Endothelial cell of umbilical vein (primary cell): ENCODE measurements at regions not wholly inside any gene's neighbourhood (a gene's known extent, or its start where the extent isn't known, plus 50 kb on each side); places are given as distances from the start of the nearest gene placed in this dataset.

Experiments
- BruUV-seq: library from RNA; stranded (reverse); fragments of 400-500 nt; replicated peaks from 2 replicates; lab custom pipeline; 2021; lab: Mats Ljungman, UMichigan
- CTCF ChIA-PET: fragments of 300-600, 350-600 bp; sonication (Branson Sonifier 250); formaldehyde crosslinking; loops from one replicate; lab custom pipeline; 2021; ENCODE audit warnings: antibody characterized with exemption, inconsistent platforms; lab: Charles Lee
- POLR2A ChIA-PET: fragments of 300-600, 350-600 bp; sonication (Branson Sonifier 250); formaldehyde crosslinking; loops from one replicate; lab custom pipeline; 2021; ENCODE audit warnings: antibody characterized with exemption, inconsistent platforms; lab: Charles Lee
- DNase-seq: peaks from one replicate; pipeline ENCODE4 v3.0.0-alpha.2; 2011; ENCODE audit warnings: low read depth, low spot score
- FAIRE-seq: peaks from 2 replicates; lab custom pipeline; 2011; peaks lifted over from hg19 to GRCh38; lab: Jason Lieb, UNC
- H2AFZ ChIP-seq: 2 replicates; pipeline ENCODE4 v1.6.0; 2012; ENCODE audit warnings: low read depth, low read length, control low read depth, inconsistent platforms
- H3K27ac ChIP-seq: 2 replicates; pipeline ENCODE4 v1.5.1; 2011; ENCODE audit warnings: low read depth, mild to moderate bottlenecking, control low read depth, low read length, moderate library complexity; ENCODE audit not compliant: insufficient read depth
- H3K27me3 ChIP-seq, 2 experiments: 2 replicates each; pipeline versions ENCODE4 v1.6.0 to v1.6.1; 2011; ENCODE audit warnings: low read length in 2 of 2, mixed read lengths in 1 of 2; ENCODE audit not compliant: control insufficient read depth in 2 of 2, insufficient read depth in 2 of 2
- H3K36me3 ChIP-seq, 2 experiments: 2 replicates in 1 of 2; 3 replicates in 1 of 2; pipeline ENCODE4 v1.5.1; 2011; ENCODE audit warnings: low read length in 2 of 2, mild to moderate bottlenecking in 1 of 2, moderate library complexity in 1 of 2; ENCODE audit not compliant: control insufficient read depth in 2 of 2, insufficient read depth in 2 of 2; ENCODE audit errors: extremely low read depth in 1 of 2
- H3K4me1 ChIP-seq: 3 replicates; pipeline ENCODE4 v1.5.1; 2011; ENCODE audit warnings: mild to moderate bottlenecking, low read length; ENCODE audit not compliant: control insufficient read depth, insufficient read depth; ENCODE audit errors: extremely low read depth
- H3K4me2 ChIP-seq: 2 replicates; pipeline ENCODE4 v1.6.1; 2011; ENCODE audit warnings: low read length, control low read depth, mixed read lengths; ENCODE audit not compliant: insufficient read depth
- H3K4me3 ChIP-seq, 3 experiments: fragments of 200-600 bp in 1 of 3; sonication (generic), shearing (Covaris generic) in 1 of 3; replicated peaks in 1 of 3; 2 replicates each; pipeline ENCODE4 v1.5.1; 2011 to 2016; ENCODE audit warnings: control low read depth in 3 of 3, low read length in 3 of 3, mild to moderate bottlenecking in 2 of 3, inconsistent platforms in 1 of 3, low read depth in 1 of 3, moderate library complexity in 1 of 3; ENCODE audit not compliant: insufficient read depth in 1 of 3
- H3K79me2 ChIP-seq: 2 replicates; pipeline ENCODE4 v1.6.0; 2012; ENCODE audit warnings: low read length, inconsistent platforms; ENCODE audit not compliant: control insufficient read depth, insufficient read depth
- H3K9ac ChIP-seq: replicated peaks from 2 replicates; pipeline ENCODE3; 2011; ENCODE audit warnings: low read length, control low read depth; ENCODE audit not compliant: insufficient read depth; ENCODE audit errors: extremely low read depth
- H3K9me1 ChIP-seq: replicated peaks from 3 replicates; pipeline ENCODE4 v1.6.0; 2011; ENCODE audit warnings: mild to moderate bottlenecking, low read length; ENCODE audit not compliant: control insufficient read depth, insufficient read depth; ENCODE audit errors: extremely low read depth
- H3K9me3 ChIP-seq: replicated peaks from 2 replicates; pipeline ENCODE4 v1.5.1; 2012; ENCODE audit warnings: low read length, inconsistent platforms; ENCODE audit not compliant: control insufficient read depth, insufficient read depth
- H4K20me1 ChIP-seq: replicated peaks from 2 replicates; pipeline ENCODE3; 2011; ENCODE audit warnings: mild to moderate bottlenecking, low read length; ENCODE audit not compliant: control insufficient read depth, insufficient read depth; ENCODE audit errors: extremely low read depth
- EZH2 ChIP-seq: IDR thresholded peaks from 2 replicates; pipeline ENCODE4 v1.6.1; 2012; ENCODE audit warnings: borderline replicate concordance, low read depth, mild to moderate bottlenecking, moderate library complexity, low read length, inconsistent platforms; ENCODE audit not compliant: severe bottlenecking
- FOS ChIP-seq: IDR thresholded peaks from 2 replicates; pipeline ENCODE4 v1.6.1; 2011; ENCODE audit warnings: mild to moderate bottlenecking, low read length, moderate library complexity, borderline replicate concordance; ENCODE audit not compliant: insufficient read depth
- GATA2 ChIP-seq: IDR thresholded peaks from 2 replicates; pipeline ENCODE4 v1.7.0; 2011; ENCODE audit warnings: low read depth, mild to moderate bottlenecking, moderate library complexity, mixed read lengths, low read length; ENCODE audit not compliant: insufficient read length, insufficient read depth
- JUN ChIP-seq: IDR thresholded peaks from 2 replicates; pipeline ENCODE4 v1.6.1; 2011; ENCODE audit warnings: borderline replicate concordance, low read depth; ENCODE audit not compliant: insufficient read length, insufficient read depth
- MYC ChIP-seq: IDR thresholded peaks from one replicate; pipeline ENCODE4 v1.6.1; 2011; ENCODE audit warnings: mild to moderate bottlenecking, low read depth, low read length
- POLR2A ChIP-seq: IDR thresholded peaks from 2 replicates; pipeline ENCODE4 v1.6.1; 2012; ENCODE audit warnings: low read depth, mild to moderate bottlenecking, control low read depth, low read length
- POLR2AphosphoS5 ChIP-seq: IDR thresholded peaks from 2 replicates; pipeline ENCODE4 v1.6.1; 2012; ENCODE audit warnings: low read depth, mild to moderate bottlenecking, control low read depth, low read length, moderate library complexity; ENCODE audit not compliant: insufficient read depth
- dilution Hi-C: fragments of 300-500 bp; cut with MboI; formaldehyde crosslinking; loops from one replicate; pipeline ENCODE4 v1.15.0; 2019; ENCODE audit warnings: low sequenced_read_pairs; ENCODE audit not compliant: extremely low pct_ligation_motif_present
- intact Hi-C: fragments of 100-400 bp; cut with micrococcal nuclease; formaldehyde crosslinking; loops from one replicate; pipeline ENCODE4 v1.10.0; 2022
- TF ChIP-seq, protein P1 (sequence below): IDR thresholded peaks from 2 replicates; pipeline ENCODE4 v1.6.1; 2011; ENCODE audit not compliant: insufficient read depth, insufficient read length
- TF ChIP-seq, protein P2 (sequence below), 2 donors: IDR thresholded peaks; 1 replicate in 1 of 2; 2 replicates in 1 of 2; pipeline ENCODE4 v1.5.1; 2011; ENCODE audit warnings: low read length in 2 of 2, mild to moderate bottlenecking in 2 of 2, moderate library complexity in 2 of 2, control low read depth in 1 of 2, inconsistent platforms in 1 of 2, low read depth in 1 of 2; ENCODE audit not compliant: insufficient read depth in 1 of 2; ENCODE audit errors: extremely low read depth in 1 of 2

DNA sequence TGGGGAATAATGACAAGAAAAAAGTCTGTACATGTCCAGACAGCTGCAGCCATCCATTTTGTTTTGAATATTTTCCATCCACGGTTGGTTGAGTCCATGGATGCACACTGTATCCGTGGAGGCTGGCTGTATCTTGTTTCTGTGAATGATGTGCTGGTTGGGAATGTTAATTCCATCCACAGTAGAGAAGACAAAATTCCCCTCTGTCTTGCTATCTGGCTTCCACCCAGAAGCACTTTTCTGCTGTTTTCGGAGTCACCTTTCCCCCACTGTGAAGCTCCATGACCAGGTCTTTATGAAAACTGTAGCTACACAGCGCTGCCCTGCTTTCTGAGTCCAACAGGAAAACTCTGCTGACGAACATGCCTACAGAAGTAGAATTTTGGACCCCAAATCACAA, 122.3 kb downstream of the HRH4 start:
- Histone ChIP-seq H3K9me1 (no peaks in the 10 kb centered on the region), H3K79me2 (no peaks in the 10 kb centered on the region), H3K4me1 (no peaks in the 10 kb centered on the region), H4K20me1 (no peaks in the 10 kb centered on the region), H3K27ac (no peak overlapping the region), H3K27me3 (peaks cover 11 to 23% of the 10 kb centered on the region in 2 experiments), H3K9ac (no peak overlapping the region), H3K36me3 (no peaks in the 10 kb centered on the region), H3K9me3 (no peaks in the 10 kb centered on the region), H3K4me3 (no peak overlapping the region), H3K4me2 (no peak overlapping the region), H2AFZ (no peak overlapping the region)
- no peak for TF ChIP-seq GATA2
- TF ChIP-seq POLR2A, result no peak
- no peak for TF ChIP-seq FOS
- no peak for TF ChIP-seq JUN
- no peak for TF ChIP-seq POLR2AphosphoS5
- TF ChIP-seq EZH2, result no peak
- TF ChIP-seq, protein P1, sequence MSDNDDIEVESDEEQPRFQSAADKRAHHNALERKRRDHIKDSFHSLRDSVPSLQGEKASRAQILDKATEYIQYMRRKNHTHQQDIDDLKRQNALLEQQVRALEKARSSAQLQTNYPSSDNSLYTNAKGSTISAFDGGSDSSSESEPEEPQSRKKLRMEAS, result no peak
- TF ChIP-seq, protein P2, sequence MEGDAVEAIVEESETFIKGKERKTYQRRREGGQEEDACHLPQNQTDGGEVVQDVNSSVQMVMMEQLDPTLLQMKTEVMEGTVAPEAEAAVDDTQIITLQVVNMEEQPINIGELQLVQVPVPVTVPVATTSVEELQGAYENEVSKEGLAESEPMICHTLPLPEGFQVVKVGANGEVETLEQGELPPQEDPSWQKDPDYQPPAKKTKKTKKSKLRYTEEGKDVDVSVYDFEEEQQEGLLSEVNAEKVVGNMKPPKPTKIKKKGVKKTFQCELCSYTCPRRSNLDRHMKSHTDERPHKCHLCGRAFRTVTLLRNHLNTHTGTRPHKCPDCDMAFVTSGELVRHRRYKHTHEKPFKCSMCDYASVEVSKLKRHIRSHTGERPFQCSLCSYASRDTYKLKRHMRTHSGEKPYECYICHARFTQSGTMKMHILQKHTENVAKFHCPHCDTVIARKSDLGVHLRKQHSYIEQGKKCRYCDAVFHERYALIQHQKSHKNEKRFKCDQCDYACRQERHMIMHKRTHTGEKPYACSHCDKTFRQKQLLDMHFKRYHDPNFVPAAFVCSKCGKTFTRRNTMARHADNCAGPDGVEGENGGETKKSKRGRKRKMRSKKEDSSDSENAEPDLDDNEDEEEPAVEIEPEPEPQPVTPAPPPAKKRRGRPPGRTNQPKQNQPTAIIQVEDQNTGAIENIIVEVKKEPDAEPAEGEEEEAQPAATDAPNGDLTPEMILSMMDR (IDR thresholded peaks at IDR 0.05; ENCODE audit: extremely low read depth in 1 of 2, insufficient read depth in 1 of 2, low read depth in 1 of 2, low read length in 2 of 2), result no peak
- no peak for TF ChIP-seq MYC
- ChIA-PET POLR2A (no interaction called here), CTCF (no interaction called here)
- intact Hi-C loops, result no loop called here
- dilution Hi-C loops, result no loop called here
- FAIRE-seq (no peak), DNase-seq (no peak)
- no TSS peak for BruUV-seq
